ENCODE measurements at regions not wholly inside any gene's neighbourhood (a gene's known extent, or its start where the extent isn't known, plus 50 kb on each side); places are given as distances from the start of the nearest gene placed in this dataset.

- no peak overlapping the region for H2AFZ ChIP-seq (ENCODE audit: control insufficient read depth, low read length)
- FAIRE-seq = no peak
- H3K9ac ChIP-seq (ENCODE audit: control insufficient read depth, extremely low read depth, insufficient read depth, low read length) = no peak overlapping the region
- dilution Hi-C loops (cut with MboI; ENCODE audit: extremely low pct_ligation_motif_present, low sequenced_read_pairs) = no loop called here
- no peaks in the 10 kb centered on the region for H3K9me1 ChIP-seq (ENCODE audit: control insufficient read depth, extremely low read depth, insufficient read depth, low read length)
- no peak overlapping the region for H3K4me2 ChIP-seq (ENCODE audit: control insufficient read depth, extremely low read depth, insufficient read depth, low read depth, low read length)
- H3K4me3 ChIP-seq (ENCODE audit: control insufficient read depth in 2 of 3, extremely low read depth in 1 of 3, insufficient read depth in 2 of 3, low read depth in 1 of 3, low read length in 3 of 3) = no peak overlapping the region
- H3K36me3 ChIP-seq (ENCODE audit: control insufficient read depth in 2 of 2, extremely low read depth in 1 of 2, insufficient read depth in 2 of 2, low read length in 2 of 2) = no peaks in the 10 kb centered on the region
- H3K9me3 ChIP-seq (ENCODE audit: control insufficient read depth, low read depth, low read length) = no peaks in the 10 kb centered on the region
- DNase-seq (ENCODE audit: low read depth, low spot score) = no peak
- H3K4me1 ChIP-seq (ENCODE audit: control insufficient read depth, extremely low read depth, insufficient read depth, low read length) = no peaks in the 10 kb centered on the region
- H3K79me2 ChIP-seq (ENCODE audit: control insufficient read depth, insufficient read depth, low read length) = no peaks in the 10 kb centered on the region
- no peak overlapping the region for H3K27ac ChIP-seq (ENCODE audit: control insufficient read depth, insufficient read depth, low read length)
- no peaks in the 10 kb centered on the region for H3K27me3 ChIP-seq (ENCODE audit: control insufficient read depth, extremely low read depth, insufficient read depth, low read length)
- TF ChIP-seq, protein P1, sequence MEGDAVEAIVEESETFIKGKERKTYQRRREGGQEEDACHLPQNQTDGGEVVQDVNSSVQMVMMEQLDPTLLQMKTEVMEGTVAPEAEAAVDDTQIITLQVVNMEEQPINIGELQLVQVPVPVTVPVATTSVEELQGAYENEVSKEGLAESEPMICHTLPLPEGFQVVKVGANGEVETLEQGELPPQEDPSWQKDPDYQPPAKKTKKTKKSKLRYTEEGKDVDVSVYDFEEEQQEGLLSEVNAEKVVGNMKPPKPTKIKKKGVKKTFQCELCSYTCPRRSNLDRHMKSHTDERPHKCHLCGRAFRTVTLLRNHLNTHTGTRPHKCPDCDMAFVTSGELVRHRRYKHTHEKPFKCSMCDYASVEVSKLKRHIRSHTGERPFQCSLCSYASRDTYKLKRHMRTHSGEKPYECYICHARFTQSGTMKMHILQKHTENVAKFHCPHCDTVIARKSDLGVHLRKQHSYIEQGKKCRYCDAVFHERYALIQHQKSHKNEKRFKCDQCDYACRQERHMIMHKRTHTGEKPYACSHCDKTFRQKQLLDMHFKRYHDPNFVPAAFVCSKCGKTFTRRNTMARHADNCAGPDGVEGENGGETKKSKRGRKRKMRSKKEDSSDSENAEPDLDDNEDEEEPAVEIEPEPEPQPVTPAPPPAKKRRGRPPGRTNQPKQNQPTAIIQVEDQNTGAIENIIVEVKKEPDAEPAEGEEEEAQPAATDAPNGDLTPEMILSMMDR (optimal IDR thresholded peaks at IDR 0.05 in 1 of 3, IDR thresholded peaks at IDR 0.05 in 1 of 3, conservative IDR thresholded peaks at IDR 0.05 in 1 of 3; ENCODE audit: extremely low read depth in 1 of 3, insufficient read depth in 2 of 3, low read length in 3 of 3) = no peak
- TF ChIP-seq EZH2 (IDR thresholded peaks at IDR 0.05; ENCODE audit: low read length) = no peak
- H4K20me1 ChIP-seq (ENCODE audit: control insufficient read depth, extremely low read depth, insufficient read depth, low read length) = no peaks in the 10 kb centered on the region
Measured at GRCh38 chr13:100822871-100823443, 148.4 kb upstream of the TMTC4 start.

- Histone ChIP-seq H3K4me2 (ENCODE audit: control insufficient read depth, extremely low read depth, insufficient read depth, low read depth, low read length) (no peak overlapping the region), H3K4me3 (ENCODE audit: control insufficient read depth in 2 of 3, extremely low read depth in 1 of 3, insufficient read depth in 2 of 3, low read depth in 1 of 3, low read length in 3 of 3) (no peak overlapping the region), H3K9me1 (ENCODE audit: control insufficient read depth, extremely low read depth, insufficient read depth, low read length) (no peaks in the 10 kb centered on the region), H4K20me1 (ENCODE audit: control insufficient read depth, extremely low read depth, insufficient read depth, low read length) (no peaks in the 10 kb centered on the region), H2AFZ (ENCODE audit: control insufficient read depth, low read length) (no peak overlapping the region), H3K79me2 (ENCODE audit: control insufficient read depth, insufficient read depth, low read length) (no peaks in the 10 kb centered on the region), H3K27me3 (ENCODE audit: control insufficient read depth, extremely low read depth, insufficient read depth, low read length) (no peaks in the 10 kb centered on the region), H3K36me3 (ENCODE audit: control insufficient read depth in 2 of 2, extremely low read depth in 1 of 2, insufficient read depth in 2 of 2, low read length in 2 of 2) (no peaks in the 10 kb centered on the region), H3K4me1 (ENCODE audit: control insufficient read depth, extremely low read depth, insufficient read depth, low read length) (peaks cover 9% of the 10 kb centered on the region), H3K27ac (ENCODE audit: control insufficient read depth, insufficient read depth, low read length) (no peak overlapping the region), H3K9me3 (ENCODE audit: control insufficient read depth, low read depth, low read length) (no peaks in the 10 kb centered on the region), H3K9ac (ENCODE audit: control insufficient read depth, extremely low read depth, insufficient read depth, low read length) (no peak overlapping the region)
- FAIRE-seq = no peak
- TF ChIP-seq, protein P1 (optimal IDR thresholded peaks at IDR 0.05 in 1 of 3, IDR thresholded peaks at IDR 0.05 in 1 of 3, conservative IDR thresholded peaks at IDR 0.05 in 1 of 3; ENCODE audit: extremely low read depth in 1 of 3, insufficient read depth in 2 of 3, low read length in 3 of 3) = no peak
- TF ChIP-seq EZH2 (IDR thresholded peaks at IDR 0.05; ENCODE audit: low read length) = no peak
- no peak for DNase-seq (ENCODE audit: low read depth, low spot score)
- dilution Hi-C loops (cut with MboI; ENCODE audit: extremely low pct_ligation_motif_present, low sequenced_read_pairs) = no loop called here
Measured at GRCh38 chr13:100818711-100819110, 144.1 kb upstream of the TMTC4 start.
